22Rv1 (cell line): ENCODE measurements at regions not wholly inside any gene's neighbourhood (a gene's known extent, or its start where the extent isn't known, plus 50 kb on each side); places are given as distances from the start of the nearest gene placed in this dataset.

Source experiments
- ZFX ChIP-seq: fragments of 450-650 bp; IDR thresholded peaks from 2 replicates; pipeline ENCODE4 v1.6.1; 2017; ENCODE audit warnings: antibody characterized with exemption, borderline replicate concordance
- TF ChIP-seq, protein P1 (sequence below): fragments of 450-650 bp; IDR thresholded peaks from 2 replicates; pipeline ENCODE4 v1.5.1; 2017; ENCODE audit warnings: mild to moderate bottlenecking

DNA sequence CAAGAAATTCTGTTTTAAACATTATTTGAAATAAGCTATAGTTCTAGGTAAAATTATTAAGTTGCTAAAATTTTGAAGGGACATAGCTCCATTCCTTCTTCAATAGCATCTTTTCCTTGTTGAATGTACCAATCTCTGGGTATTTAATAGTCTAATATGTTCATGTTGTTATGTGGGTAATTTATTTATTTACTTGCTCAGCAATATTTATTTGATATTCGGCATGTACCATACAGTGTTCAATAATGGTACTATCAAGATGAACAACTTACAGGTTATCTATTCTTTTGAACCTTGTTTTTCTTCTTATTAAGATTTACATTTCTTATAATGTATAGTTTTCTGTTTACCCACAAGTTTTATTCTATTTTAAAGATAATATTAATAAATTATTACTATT is 1616.8 kb upstream of the PIK3C3 start:
- TF ChIP-seq, protein P1, sequence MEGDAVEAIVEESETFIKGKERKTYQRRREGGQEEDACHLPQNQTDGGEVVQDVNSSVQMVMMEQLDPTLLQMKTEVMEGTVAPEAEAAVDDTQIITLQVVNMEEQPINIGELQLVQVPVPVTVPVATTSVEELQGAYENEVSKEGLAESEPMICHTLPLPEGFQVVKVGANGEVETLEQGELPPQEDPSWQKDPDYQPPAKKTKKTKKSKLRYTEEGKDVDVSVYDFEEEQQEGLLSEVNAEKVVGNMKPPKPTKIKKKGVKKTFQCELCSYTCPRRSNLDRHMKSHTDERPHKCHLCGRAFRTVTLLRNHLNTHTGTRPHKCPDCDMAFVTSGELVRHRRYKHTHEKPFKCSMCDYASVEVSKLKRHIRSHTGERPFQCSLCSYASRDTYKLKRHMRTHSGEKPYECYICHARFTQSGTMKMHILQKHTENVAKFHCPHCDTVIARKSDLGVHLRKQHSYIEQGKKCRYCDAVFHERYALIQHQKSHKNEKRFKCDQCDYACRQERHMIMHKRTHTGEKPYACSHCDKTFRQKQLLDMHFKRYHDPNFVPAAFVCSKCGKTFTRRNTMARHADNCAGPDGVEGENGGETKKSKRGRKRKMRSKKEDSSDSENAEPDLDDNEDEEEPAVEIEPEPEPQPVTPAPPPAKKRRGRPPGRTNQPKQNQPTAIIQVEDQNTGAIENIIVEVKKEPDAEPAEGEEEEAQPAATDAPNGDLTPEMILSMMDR: no peak
- TF ChIP-seq ZFX: no peak
